H1 (cell line): ENCODE measurements at regions not wholly inside any gene's neighbourhood (a gene's known extent, or its start where the extent isn't known, plus 50 kb on each side); places are given as distances from the start of the nearest gene placed in this dataset.

Experiments used
- CREB1 ChIP-seq: IDR thresholded peaks from 2 replicates; pipeline ENCODE4 v1.6.1; 2012; ENCODE audit warnings: inconsistent platforms
- EZH2 ChIP-seq: fragments of 200-600 bp; sonication (generic); IDR thresholded peaks from 2 replicates; pipeline ENCODE4 v1.7.1; 2012; ENCODE audit warnings: low read depth, mild to moderate bottlenecking, moderate library complexity, low read length, inconsistent platforms; ENCODE audit not compliant: severe bottlenecking
- SIX5 ChIP-seq: IDR thresholded peaks from 2 replicates; pipeline ENCODE4 v1.6.1; 2011; ENCODE audit warnings: mild to moderate bottlenecking, low read depth, low read length
- ZNF274 ChIP-seq: IDR thresholded peaks from 2 replicates; pipeline ENCODE4 v1.7.0; 2012; ENCODE audit warnings: low read length, borderline replicate concordance; ENCODE audit errors: extremely low read depth

- TF ChIP-seq EZH2: no peak
- TF ChIP-seq SIX5: no peak
- no peak for TF ChIP-seq ZNF274
- no peak for TF ChIP-seq CREB1
Measured at GRCh38 chr4:67250131-67250896, 295.0 kb downstream of the CENPC start (continued).
